ENCODE measurements at regions not wholly inside any gene's neighbourhood (a gene's known extent, or its start where the extent isn't known, plus 50 kb on each side); places are given as distances from the start of the nearest gene placed in this dataset.

- Histone ChIP-seq H3K9ac (ENCODE audit: low read length) (no peak overlapping the region), H3K79me2 (replicated peaks; ENCODE audit: insufficient read depth, low read length) (no peaks in the 10 kb centered on the region), H4K20me1 (ENCODE audit: insufficient read depth) (no peaks in the 10 kb centered on the region), H3F3A (ENCODE audit: insufficient read depth, low read length, poor library complexity, severe bottlenecking) (no peaks in the 10 kb centered on the region), H3K36me3 (ENCODE audit: insufficient read depth, low read length) (no peaks in the 10 kb centered on the region), H2AFZ (ENCODE audit: low read depth, low read length) (no peak overlapping the region), H3K27me3 (ENCODE audit: insufficient read depth, low read depth, low read length) (no peaks in the 10 kb centered on the region), H3K4me3 (ENCODE audit: low read length) (no peak overlapping the region), H3K27ac (ENCODE audit: low read length) (no peak overlapping the region), H3K9me3 (ENCODE audit: low read length) (no peaks in the 10 kb centered on the region), H3K9me2 (ENCODE audit: insufficient read depth, low read length) (no peaks in the 10 kb centered on the region), H3K4me2 (ENCODE audit: low read length) (no peak overlapping the region)
- no peak for TF ChIP-seq REST (IDR thresholded peaks at IDR 0.05; ENCODE audit: borderline replicate concordance)
- TF ChIP-seq EZH2 (IDR thresholded peaks at IDR 0.05; ENCODE audit: borderline replicate concordance, insufficient read depth, low read length, poor library complexity, severe bottlenecking) = no peak
- TF ChIP-seq MXI1 (conservative IDR thresholded peaks at IDR 0.05; ENCODE audit: poor library complexity, severe bottlenecking) = no peak
- no peak for TF ChIP-seq TAF1 (IDR thresholded peaks at IDR 0.05; ENCODE audit: low read depth)
- TF ChIP-seq EP300 (conservative IDR thresholded peaks at IDR 0.05; ENCODE audit: poor library complexity, severe bottlenecking) = no peak
- no peak for TF ChIP-seq RAD21 (conservative IDR thresholded peaks at IDR 0.05)
- no peak for TF ChIP-seq POLR2AphosphoS5 (IDR thresholded peaks at IDR 0.05)
- TF ChIP-seq CTCF (IDR thresholded peaks at IDR 0.05; ENCODE audit: poor library complexity, severe bottlenecking) = no peak
- TF ChIP-seq SMC3 (conservative IDR thresholded peaks at IDR 0.05; ENCODE audit: poor library complexity) = no peak
Observed at GRCh38 chr3:25117005-25117593, 311.0 kb upstream of the RARB start.

- Histone ChIP-seq H3K4me2 (ENCODE audit: low read length) (no peak overlapping the region), H3K27me3 (ENCODE audit: insufficient read depth, low read depth, low read length) (no peaks in the 10 kb centered on the region), H3K4me3 (ENCODE audit: low read length) (no peak overlapping the region), H4K20me1 (ENCODE audit: insufficient read depth) (no peaks in the 10 kb centered on the region), H2AFZ (ENCODE audit: low read depth, low read length) (no peak overlapping the region), H3K9me3 (ENCODE audit: low read length) (no peaks in the 10 kb centered on the region), H3K36me3 (ENCODE audit: insufficient read depth, low read length) (no peaks in the 10 kb centered on the region), H3K27ac (ENCODE audit: low read length) (no peak overlapping the region), H3K79me2 (replicated peaks; ENCODE audit: insufficient read depth, low read length) (no peaks in the 10 kb centered on the region), H3K9me2 (ENCODE audit: insufficient read depth, low read length) (no peaks in the 10 kb centered on the region), H3K9ac (ENCODE audit: low read length) (no peak overlapping the region), H3F3A (ENCODE audit: insufficient read depth, low read length, poor library complexity, severe bottlenecking) (no peaks in the 10 kb centered on the region)
- no peak for TF ChIP-seq TAF1 (IDR thresholded peaks at IDR 0.05; ENCODE audit: low read depth)
- TF ChIP-seq REST (IDR thresholded peaks at IDR 0.05; ENCODE audit: borderline replicate concordance) = no peak
- no peak for TF ChIP-seq POLR2AphosphoS5 (IDR thresholded peaks at IDR 0.05)
- no peak for TF ChIP-seq RAD21 (conservative IDR thresholded peaks at IDR 0.05)
- no peak for TF ChIP-seq EP300 (conservative IDR thresholded peaks at IDR 0.05; ENCODE audit: poor library complexity, severe bottlenecking)
- no peak for TF ChIP-seq MXI1 (conservative IDR thresholded peaks at IDR 0.05; ENCODE audit: poor library complexity, severe bottlenecking)
- no peak for TF ChIP-seq EZH2 (IDR thresholded peaks at IDR 0.05; ENCODE audit: borderline replicate concordance, insufficient read depth, low read length, poor library complexity, severe bottlenecking)
- no peak for TF ChIP-seq CTCF (IDR thresholded peaks at IDR 0.05; ENCODE audit: poor library complexity, severe bottlenecking)
- TF ChIP-seq SMC3 (conservative IDR thresholded peaks at IDR 0.05; ENCODE audit: poor library complexity) = no peak
Observed at GRCh38 chr3:25119682-25120081, 308.4 kb upstream of the RARB start.
